ENCODE measurements at regions not wholly inside any gene's neighbourhood (a gene's known extent, or its start where the extent isn't known, plus 50 kb on each side); places are given as distances from the start of the nearest gene placed in this dataset.

GRCh38 chr15:98412852-98413251, 235.5 kb upstream of the IGF1R start:
- no peak for DNase-seq (ENCODE audit: low read depth in 2 of 3, low spot score in 2 of 3)

GRCh38 chr15:98413933-98414546, 234.3 kb upstream of the IGF1R start:
- DNase-seq (ENCODE audit: low read depth in 2 of 3, low spot score in 2 of 3), result no peak

GRCh38 chr15:98416222-98416855, 232.0 kb upstream of the IGF1R start:
- no peak for DNase-seq (ENCODE audit: low read depth in 2 of 3, low spot score in 2 of 3)

GRCh38 chr15:98417346-98417745, 231.0 kb upstream of the IGF1R start:
- DNase-seq (ENCODE audit: low read depth in 2 of 3, low spot score in 2 of 3), result no peak

- DNase-seq (ENCODE audit: low read depth in 2 of 3, low spot score in 2 of 3), result no peak
Observed at GRCh38 chr15:98418122-98418521, 230.2 kb upstream of the IGF1R start.

- no peak for DNase-seq (ENCODE audit: low read depth in 2 of 3, low spot score in 2 of 3)
Observed at GRCh38 chr15:98419173-98419780, 229.1 kb upstream of the IGF1R start.

- DNase-seq (ENCODE audit: low read depth in 2 of 3, low spot score in 2 of 3), result no peak
Observed at GRCh38 chr15:98420837-98421236, 227.5 kb upstream of the IGF1R start.

- DNase-seq (ENCODE audit: low read depth in 2 of 3, low spot score in 2 of 3), result peak; percentile 42 to 81 (median 67)
Observed at GRCh38 chr15:98421419-98422129, 226.8 kb upstream of the IGF1R start.

- DNase-seq (ENCODE audit: low read depth in 2 of 3, low spot score in 2 of 3), result no peak
Observed at GRCh38 chr15:98422130-98422478, 226.2 kb upstream of the IGF1R start.

- DNase-seq (ENCODE audit: low read depth in 2 of 3, low spot score in 2 of 3), result no peak
Observed at GRCh38 chr15:98425173-98425572, 223.2 kb upstream of the IGF1R start.

- DNase-seq (ENCODE audit: low read depth in 2 of 3, low spot score in 2 of 3), result no peak
Observed at GRCh38 chr15:98427321-98427720, 221.0 kb upstream of the IGF1R start.

- peak; percentile 17 to 66 (median 41) for DNase-seq (ENCODE audit: low read depth in 2 of 3, low spot score in 2 of 3)
Observed at GRCh38 chr15:98428253-98428989, 219.9 kb upstream of the IGF1R start.

GRCh38 chr15:98431171-98431570, 217.2 kb upstream of the IGF1R start:
- no peak for DNase-seq (ENCODE audit: low read depth in 2 of 3, low spot score in 2 of 3)

- DNase-seq (ENCODE audit: low read depth in 2 of 3, low spot score in 2 of 3), result no peak
Observed at GRCh38 chr15:98433346-98433745, 215.0 kb upstream of the IGF1R start.

- no peak for DNase-seq (ENCODE audit: low read depth in 2 of 3, low spot score in 2 of 3)
Observed at GRCh38 chr15:98433856-98434255, 214.5 kb upstream of the IGF1R start.

- no peak for DNase-seq (ENCODE audit: low read depth in 2 of 3, low spot score in 2 of 3)
Observed at GRCh38 chr15:98437752-98438151, 210.6 kb upstream of the IGF1R start.

GRCh38 chr15:98438326-98438725, 210.0 kb upstream of the IGF1R start:
- DNase-seq (ENCODE audit: low read depth in 2 of 3, low spot score in 2 of 3), result no peak

- no peak for DNase-seq (ENCODE audit: low read depth in 2 of 3, low spot score in 2 of 3)
Observed at GRCh38 chr15:98438907-98439306, 209.4 kb upstream of the IGF1R start.

GRCh38 chr15:98439523-98439942, 208.8 kb upstream of the IGF1R start:
- DNase-seq (ENCODE audit: low read depth in 2 of 3, low spot score in 2 of 3), result no peak

GRCh38 chr15:98440917-98441316, 207.4 kb upstream of the IGF1R start:
- no peak for DNase-seq (ENCODE audit: low read depth in 2 of 3, low spot score in 2 of 3)

- DNase-seq (ENCODE audit: low read depth in 2 of 3, low spot score in 2 of 3), result no peak
Observed at GRCh38 chr15:98441599-98441998, 206.7 kb upstream of the IGF1R start.

Data from activated CD8-positive, alpha-beta memory T cell treated with anti-CD3 and anti-CD28 coated beads for 48 hours (primary cell).